H1 (cell line): ENCODE measurements at regions not wholly inside any gene's neighbourhood (a gene's known extent, or its start where the extent isn't known, plus 50 kb on each side); places are given as distances from the start of the nearest gene placed in this dataset.

Experiments used
- CHD2 ChIP-seq: IDR thresholded peaks from 2 replicates; pipeline ENCODE4 v1.6.1; 2012; ENCODE audit warnings: low read length, improper control_type of control experiment
- CTCF ChIP-seq, 3 experiments: IDR thresholded peaks; 1 replicate in 2 of 3; 2 replicates in 1 of 3; pipeline versions ENCODE4 v1.5.1 to v1.6.1; 2011; ENCODE audit warnings: low read length in 3 of 3, mild to moderate bottlenecking in 3 of 3, inconsistent platforms in 2 of 3, low read depth in 1 of 3, moderate library complexity in 1 of 3; ENCODE audit not compliant: insufficient read depth in 1 of 3; ENCODE audit errors: control extremely low read depth in 1 of 3
- EP300 ChIP-seq, 2 experiments: IDR thresholded peaks; 1 replicate in 1 of 2; 2 replicates in 1 of 2; pipeline ENCODE4 v1.6.1; 2011 to 2012; ENCODE audit warnings: low read depth in 2 of 2, low read length in 2 of 2, mild to moderate bottlenecking in 2 of 2, borderline replicate concordance in 1 of 2, inconsistent platforms in 1 of 2, moderate library complexity in 1 of 2
- EZH2 ChIP-seq: fragments of 200-600 bp; sonication (generic); IDR thresholded peaks from 2 replicates; pipeline ENCODE4 v1.7.1; 2012; ENCODE audit warnings: low read depth, mild to moderate bottlenecking, moderate library complexity, low read length, inconsistent platforms; ENCODE audit not compliant: severe bottlenecking
- JUN ChIP-seq: IDR thresholded peaks from 2 replicates; pipeline ENCODE4 v1.6.1; 2011; ENCODE audit warnings: low read depth, mild to moderate bottlenecking, improper control_type of control experiment, low read length
- KDM1A ChIP-seq: fragments of 200-600, 300-600 bp; sonication (generic); IDR thresholded peaks from 2 replicates; pipeline ENCODE4 v1.7.1; 2016; ENCODE audit warnings: mild to moderate bottlenecking, low read length, borderline replicate concordance
- NRF1 ChIP-seq: IDR thresholded peaks from 2 replicates; pipeline ENCODE4 v1.6.1; 2011; ENCODE audit warnings: mild to moderate bottlenecking, low read depth, low read length, improper control_type of control experiment
- POLR2A ChIP-seq, 2 experiments: IDR thresholded peaks; 1 replicate in 1 of 2; 2 replicates in 1 of 2; pipeline ENCODE4 v1.6.1; 2011; ENCODE audit warnings: low read depth in 2 of 2, low read length in 2 of 2, mild to moderate bottlenecking in 2 of 2; ENCODE audit errors: control extremely low read depth in 1 of 2
- POLR2AphosphoS5 ChIP-seq: IDR thresholded peaks from 2 replicates; pipeline ENCODE4 v1.6.1; 2011; ENCODE audit warnings: low read depth, low read length
- RAD21 ChIP-seq, 2 experiments: IDR thresholded peaks in 1 of 2; conservative IDR thresholded peaks in 1 of 2; 2 replicates each; pipeline ENCODE4 v1.6.1; 2011; ENCODE audit warnings: low read depth in 2 of 2, low read length in 2 of 2, improper control_type of control experiment in 1 of 2, inconsistent platforms in 1 of 2, mild to moderate bottlenecking in 1 of 2, moderate library complexity in 1 of 2
- RXRA ChIP-seq: IDR thresholded peaks from 2 replicates; pipeline ENCODE4 v1.6.1; 2011; ENCODE audit warnings: low read depth, mild to moderate bottlenecking, low read length, moderate library complexity; ENCODE audit not compliant: insufficient read depth
- SIN3A ChIP-seq, 2 experiments: IDR thresholded peaks in 1 of 2; conservative IDR thresholded peaks in 1 of 2; 2 replicates each; pipeline ENCODE4 v1.6.1; 2011 to 2012; ENCODE audit warnings: low read length in 2 of 2, improper control_type of control experiment in 1 of 2, low read depth in 1 of 2, mild to moderate bottlenecking in 1 of 2
- YY1 ChIP-seq: IDR thresholded peaks from 2 replicates; pipeline ENCODE4 v1.6.1; 2011; ENCODE audit warnings: low read depth, mild to moderate bottlenecking, low read length
- ZNF274 ChIP-seq: IDR thresholded peaks from 2 replicates; pipeline ENCODE4 v1.7.0; 2012; ENCODE audit warnings: low read length, borderline replicate concordance; ENCODE audit errors: extremely low read depth

- TF ChIP-seq POLR2A (IDR thresholded peaks at IDR 0.05; ENCODE audit: control extremely low read depth in 1 of 2, low read depth in 2 of 2, low read length in 2 of 2) (no peak), POLR2AphosphoS5 (no peak), CTCF (IDR thresholded peaks at IDR 0.05; ENCODE audit: control extremely low read depth in 1 of 3, insufficient read depth in 1 of 3, low read depth in 1 of 3, low read length in 3 of 3) (no peak), CHD2 (no peak), EP300 (IDR thresholded peaks at IDR 0.05; ENCODE audit: borderline replicate concordance in 1 of 2, low read depth in 2 of 2, low read length in 2 of 2) (no peak), RXRA (no peak), NRF1 (no peak), EZH2 (no peak), JUN (no peak), SIN3A (conservative IDR thresholded peaks at IDR 0.05 in 1 of 2, IDR thresholded peaks at IDR 0.05 in 1 of 2; ENCODE audit: low read depth in 1 of 2, low read length in 2 of 2) (no peak), RAD21 (IDR thresholded peaks at IDR 0.05 in 1 of 2, conservative IDR thresholded peaks at IDR 0.05 in 1 of 2; ENCODE audit: low read depth in 2 of 2, low read length in 2 of 2) (no peak), ZNF274 (no peak), YY1 (no peak), KDM1A (no peak)
Observed at GRCh38 chr11:116231543-116231942, 541.2 kb downstream of the BUD13 start.
